Ovary (tissue), 7 donors: ENCODE measurements at regions not wholly inside any gene's neighbourhood (a gene's known extent, or its start where the extent isn't known, plus 50 kb on each side); places are given as distances from the start of the nearest gene placed in this dataset.

Experiments used
- DNase-seq, 5 donors: peaks; one replicate each; pipeline ENCODE4 v3.0.0-alpha.2; 2019 to 2020
- H3K27ac ChIP-seq, 2 donors: fragments of 200-600 bp; one replicate each; pipeline versions ENCODE4 v1.5.1 to v1.8.0; 2019 to 2022
- H3K27me3 ChIP-seq: fragments of 200-600 bp; one replicate; pipeline ENCODE4 v1.8.0; 2022
- H3K36me3 ChIP-seq: fragments of 200-600 bp; sonication (generic); one replicate; pipeline ENCODE4 v1.5.1; 2019
- H3K4me1 ChIP-seq: one replicate; pipeline ENCODE4 v1.8.1; 2013; ENCODE audit warnings: mild to moderate bottlenecking, moderate library complexity; ENCODE audit not compliant: insufficient read depth
- H3K4me3 ChIP-seq: fragments of 200-600 bp; sonication (generic); one replicate; pipeline ENCODE4 v1.5.1; 2017
- H3K9me3 ChIP-seq, 2 donors: fragments of 200-600 bp in 1 of 2; sonication (generic) in 1 of 2; one replicate each; pipeline versions ENCODE4 v1.5.1 to v1.8.1; 2013 to 2019; ENCODE audit warnings: mild to moderate bottlenecking in 1 of 2, moderate library complexity in 1 of 2
- EP300 ChIP-seq: sonication (generic); formaldehyde crosslinking; IDR thresholded peaks from one replicate; pipeline ENCODE4 v1.6.1; 2017; ENCODE audit warnings: antibody characterized with exemption
- POLR2A ChIP-seq: fragments of 450-650 bp; IDR thresholded peaks from one replicate; pipeline ENCODE4 v1.6.1; 2017; ENCODE audit warnings: antibody characterized with exemption, mild to moderate bottlenecking, moderate library complexity
- WGBS, 3 donors: extraction: QIAGEN DNeasy Blood & Tissue Kit in 1 of 3; methylation state at CpG; one replicate each; pipeline versions ENCODE4 v1.1.5 to v1.1.7; 2013 to 2017; 5-methylcytosine and 5-hydroxymethylcytosine counted together
- intact Hi-C, 4 donors: fragments of 100-400 bp; cut with DNase I; formaldehyde crosslinking; loops; one replicate each; pipeline versions ENCODE4 v1.11.0 to v1.15.1; 2022 to 2023
- TF ChIP-seq, protein P1 (sequence below), 3 donors: fragments of 450-650 bp in 2 of 3; fragments of 200-600 bp in 1 of 3; IDR thresholded peaks; one replicate each; pipeline versions ENCODE4 v1.5.1 to v1.8.0; 2016 to 2022; ENCODE audit warnings: antibody characterized with exemption in 3 of 3, mild to moderate bottlenecking in 1 of 3
- donor health status: DM: no; HTN: no; CAD: no; lungs with moderate emphysema.
- donor health status: DM: no; HTN: no; CAD: no.
- donor health status: Bipolar disorder and iron deficiency.
- donor health status: DM: no; HTN: no; CAD: no.
- donor health status: DM: yes; HTN: yes; CAD: no.

DNA sequence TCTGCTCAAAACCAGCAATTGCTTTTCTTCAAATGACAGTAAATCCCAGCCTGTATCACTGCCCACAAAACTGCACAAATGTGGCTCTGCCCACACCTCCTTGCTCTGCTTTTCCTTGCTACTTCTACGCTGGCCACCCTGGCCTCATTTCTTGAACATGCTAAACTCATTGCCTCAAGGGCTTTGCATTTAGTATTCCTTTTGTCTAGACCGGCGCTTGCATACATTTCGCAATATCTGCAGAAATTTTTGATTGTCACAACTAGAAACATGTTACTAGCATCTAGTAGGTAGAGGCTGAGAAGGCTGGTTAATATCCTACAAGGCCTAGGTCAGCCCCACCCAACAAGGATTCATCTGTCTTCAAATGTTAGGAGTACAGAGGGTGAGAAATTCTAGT lies 2357.8 kb downstream of the MAT2B start:
- Histone ChIP-seq H3K36me3 (no peaks in the 10 kb centered on the region), H3K9me3 (no peaks in the 10 kb centered on the region), H3K27ac (no peak overlapping the region), H3K4me3 (no peak overlapping the region), H3K4me1 (no peaks in the 10 kb centered on the region), H3K27me3 (no peaks in the 10 kb centered on the region)
- TF ChIP-seq, protein P1, sequence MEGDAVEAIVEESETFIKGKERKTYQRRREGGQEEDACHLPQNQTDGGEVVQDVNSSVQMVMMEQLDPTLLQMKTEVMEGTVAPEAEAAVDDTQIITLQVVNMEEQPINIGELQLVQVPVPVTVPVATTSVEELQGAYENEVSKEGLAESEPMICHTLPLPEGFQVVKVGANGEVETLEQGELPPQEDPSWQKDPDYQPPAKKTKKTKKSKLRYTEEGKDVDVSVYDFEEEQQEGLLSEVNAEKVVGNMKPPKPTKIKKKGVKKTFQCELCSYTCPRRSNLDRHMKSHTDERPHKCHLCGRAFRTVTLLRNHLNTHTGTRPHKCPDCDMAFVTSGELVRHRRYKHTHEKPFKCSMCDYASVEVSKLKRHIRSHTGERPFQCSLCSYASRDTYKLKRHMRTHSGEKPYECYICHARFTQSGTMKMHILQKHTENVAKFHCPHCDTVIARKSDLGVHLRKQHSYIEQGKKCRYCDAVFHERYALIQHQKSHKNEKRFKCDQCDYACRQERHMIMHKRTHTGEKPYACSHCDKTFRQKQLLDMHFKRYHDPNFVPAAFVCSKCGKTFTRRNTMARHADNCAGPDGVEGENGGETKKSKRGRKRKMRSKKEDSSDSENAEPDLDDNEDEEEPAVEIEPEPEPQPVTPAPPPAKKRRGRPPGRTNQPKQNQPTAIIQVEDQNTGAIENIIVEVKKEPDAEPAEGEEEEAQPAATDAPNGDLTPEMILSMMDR (IDR thresholded peaks at IDR 0.05), result no peak
- TF ChIP-seq POLR2A, result no peak
- TF ChIP-seq EP300, result no peak
- 79 to 92% (median 82%) methylated on average over 4 of the region's 4 CpGs for WGBS, 3 donors
- intact Hi-C loops, result no loop called here
- no peak for DNase-seq

DNA sequence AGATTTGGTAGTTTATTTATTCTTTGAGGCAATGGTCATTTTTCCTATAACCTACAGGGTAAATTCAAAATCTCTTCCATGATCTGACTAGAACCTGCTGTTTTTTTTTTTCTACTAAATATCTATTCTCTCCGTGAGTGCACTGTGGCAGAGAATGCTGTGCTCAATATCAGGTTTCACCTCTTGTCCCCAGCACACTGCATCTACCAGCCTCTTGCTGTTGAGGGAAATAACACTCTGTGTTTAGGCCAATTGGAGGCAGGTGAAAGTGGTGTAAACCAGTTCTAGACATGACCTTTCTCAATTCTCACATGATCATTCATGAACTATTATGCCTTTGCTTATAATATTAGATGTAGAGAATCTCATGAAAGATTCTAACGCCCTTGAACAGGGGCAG lies 2365.9 kb downstream of the MAT2B start:
- TF ChIP-seq EP300, result no peak
- DNase-seq, result no peak
- Histone ChIP-seq H3K27me3 (no peaks in the 10 kb centered on the region), H3K9me3 (no peaks in the 10 kb centered on the region), H3K4me1 (no peaks in the 10 kb centered on the region), H3K27ac (no peak overlapping the region), H3K36me3 (no peaks in the 10 kb centered on the region), H3K4me3 (no peak overlapping the region)
- intact Hi-C loops, result no loop called here
- 73 to 80% (median 75%) methylated on average over 2 of the region's 2 CpGs for WGBS, 3 donors

DNA sequence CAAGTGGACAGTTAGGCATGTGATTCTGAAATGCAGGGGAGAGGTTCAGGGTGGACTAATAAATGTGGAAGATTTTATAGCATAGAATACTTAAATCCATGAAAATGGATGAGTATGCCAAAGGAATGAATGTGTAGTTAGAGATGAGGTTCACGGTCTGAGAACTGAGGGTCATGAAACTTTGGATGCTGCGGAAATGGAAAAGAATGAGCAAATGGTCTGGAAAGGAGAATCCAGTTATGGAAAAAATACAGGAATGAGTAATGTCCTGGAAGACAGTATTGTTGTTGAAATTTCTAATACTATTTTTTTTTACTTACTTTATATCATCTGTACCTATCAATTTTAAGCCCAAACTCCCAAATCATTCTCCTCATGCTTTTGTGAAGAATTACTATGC lies 2369.4 kb downstream of the MAT2B start:
- Histone ChIP-seq H3K9me3 (no peaks in the 10 kb centered on the region), H3K4me3 (no peak overlapping the region), H3K36me3 (no peaks in the 10 kb centered on the region), H3K4me1 (no peaks in the 10 kb centered on the region), H3K27me3 (no peaks in the 10 kb centered on the region), H3K27ac (no peak overlapping the region)
- 70 to 93% (median 85%) methylated on average over 2 of the region's 2 CpGs for WGBS, 3 donors
- TF ChIP-seq POLR2A (no peak), EP300 (no peak)
- TF ChIP-seq, protein P1 (IDR thresholded peaks at IDR 0.05), result no peak
- no peak for DNase-seq
- intact Hi-C loops, result no loop called here

DNA sequence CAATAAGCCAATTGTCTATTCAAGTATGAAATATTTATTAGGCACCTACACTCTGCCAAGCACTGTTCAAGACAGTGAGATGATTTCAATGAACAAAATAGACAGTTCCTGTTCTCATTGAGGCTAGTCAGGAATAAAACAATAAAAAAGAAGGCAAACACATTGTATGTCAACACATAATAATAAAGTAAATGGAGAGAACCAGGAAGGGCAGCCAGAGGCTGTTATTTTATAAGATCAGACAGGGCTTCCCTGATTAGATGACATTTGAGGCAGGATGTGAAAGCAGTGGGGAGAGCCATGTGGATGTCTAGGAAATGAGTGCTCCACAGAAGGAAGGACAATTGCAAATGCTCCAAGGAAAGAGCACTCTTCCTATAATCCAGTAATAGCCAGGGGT lies 2371.1 kb downstream of the MAT2B start:
- Histone ChIP-seq H3K9me3 (no peaks in the 10 kb centered on the region), H3K4me1 (no peaks in the 10 kb centered on the region), H3K4me3 (no peak overlapping the region), H3K27ac (no peak overlapping the region), H3K36me3 (no peaks in the 10 kb centered on the region), H3K27me3 (no peaks in the 10 kb centered on the region)
- TF ChIP-seq EP300 (no peak), POLR2A (no peak)
- TF ChIP-seq, protein P1 (IDR thresholded peaks at IDR 0.05), result no peak
- intact Hi-C loops, result no loop called here
- DNase-seq, result no peak

DNA sequence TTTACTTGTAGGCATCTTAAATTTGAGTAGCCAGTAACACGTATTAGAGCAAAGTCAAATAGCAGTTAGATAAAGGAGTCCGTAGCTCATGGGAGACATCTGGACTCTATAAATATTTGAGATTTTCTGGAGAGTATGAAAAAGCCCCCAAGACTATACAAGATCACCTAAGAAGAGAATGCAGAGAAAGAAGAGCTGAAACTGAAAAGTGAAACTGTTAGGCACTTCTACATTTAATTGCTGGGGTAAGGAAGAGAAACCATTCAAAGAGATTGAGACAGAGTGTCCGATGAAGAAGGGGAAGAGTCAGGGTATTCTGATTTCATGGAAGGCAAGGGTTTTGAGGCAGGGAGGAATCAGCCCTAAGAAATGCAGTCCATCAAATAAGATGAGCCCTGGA lies 2372.1 kb downstream of the MAT2B start:
- no peak for DNase-seq
- H3K36me3 ChIP-seq, result no peaks in the 10 kb centered on the region
- intact Hi-C loops, result no loop called here
- 69 to 72% (median 69%) methylated on average over 3 of the region's 3 CpGs for whole genome bisulfite sequencing, 3 donors
- H3K27me3 ChIP-seq, result no peaks in the 10 kb centered on the region
- no peaks in the 10 kb centered on the region for H3K4me1 ChIP-seq
- H3K4me3 ChIP-seq, result no peak overlapping the region
- TF ChIP-seq EP300 (no peak), POLR2A (no peak)
- TF ChIP-seq, protein P1 (IDR thresholded peaks at IDR 0.05), result no peak
- no peaks in the 10 kb centered on the region for H3K9me3 ChIP-seq
- H3K27ac ChIP-seq, result no peak overlapping the region
